ENCODE measurements at regions not wholly inside any gene's neighbourhood (a gene's known extent, or its start where the extent isn't known, plus 50 kb on each side); places are given as distances from the start of the nearest gene placed in this dataset.

DNA sequence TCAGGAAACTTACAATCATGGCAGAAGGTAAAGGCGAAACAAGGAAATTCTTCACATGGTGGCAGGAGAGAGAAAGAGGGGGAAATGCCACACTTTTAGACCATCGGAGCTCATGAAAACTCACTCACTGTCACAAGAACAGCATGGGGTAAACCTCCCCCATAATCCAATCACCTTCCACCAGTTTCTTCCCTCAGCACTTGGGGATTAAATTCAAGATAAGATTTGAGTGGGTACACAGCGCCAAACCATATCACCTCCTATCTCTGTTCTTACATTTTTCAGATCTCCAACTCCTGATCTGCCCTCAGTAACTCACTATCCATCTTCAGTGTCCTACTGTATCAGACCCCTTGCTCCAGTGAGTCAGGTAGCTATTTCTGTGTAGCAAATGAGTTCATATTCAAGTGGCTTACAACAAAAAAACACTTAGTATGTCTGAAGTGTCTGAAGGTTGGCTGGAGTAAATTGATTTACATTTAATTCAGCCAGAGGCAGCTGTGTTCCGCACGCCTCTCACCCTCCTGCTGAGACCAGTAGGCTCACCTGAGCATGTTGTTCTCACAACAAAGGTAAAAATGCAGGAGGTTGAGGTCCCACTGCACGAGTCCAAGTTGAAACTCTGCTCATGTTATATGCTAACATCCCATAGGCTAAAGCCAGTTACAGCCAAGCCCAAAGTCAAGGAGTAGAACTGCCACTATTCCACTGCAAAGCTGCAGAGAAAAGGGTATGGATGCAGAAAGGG, 180.7 kb upstream of the LMCD1 start:
- no peak overlapping the region for H3K4me2 ChIP-seq (ENCODE audit: low read length)
- no peaks in the 10 kb centered on the region for H3K79me2 ChIP-seq (replicated peaks; ENCODE audit: insufficient read depth, low read length)
- no peaks in the 10 kb centered on the region for H3K36me3 ChIP-seq (ENCODE audit: insufficient read depth, low read length)
- H3K27ac ChIP-seq (ENCODE audit: low read length), result no peak overlapping the region
- no peak overlapping the region for H3K4me3 ChIP-seq (ENCODE audit: low read length)
- H3K9me3 ChIP-seq (ENCODE audit: low read length), result no peaks in the 10 kb centered on the region
- no peak overlapping the region for H2AFZ ChIP-seq (ENCODE audit: low read depth, low read length)
- no peak for TF ChIP-seq MXI1 (conservative IDR thresholded peaks at IDR 0.05; ENCODE audit: poor library complexity, severe bottlenecking)
- no peak for TF ChIP-seq RAD21 (conservative IDR thresholded peaks at IDR 0.05)
- no peak for TF ChIP-seq SMC3 (conservative IDR thresholded peaks at IDR 0.05; ENCODE audit: poor library complexity)
- TF ChIP-seq, protein P1, sequence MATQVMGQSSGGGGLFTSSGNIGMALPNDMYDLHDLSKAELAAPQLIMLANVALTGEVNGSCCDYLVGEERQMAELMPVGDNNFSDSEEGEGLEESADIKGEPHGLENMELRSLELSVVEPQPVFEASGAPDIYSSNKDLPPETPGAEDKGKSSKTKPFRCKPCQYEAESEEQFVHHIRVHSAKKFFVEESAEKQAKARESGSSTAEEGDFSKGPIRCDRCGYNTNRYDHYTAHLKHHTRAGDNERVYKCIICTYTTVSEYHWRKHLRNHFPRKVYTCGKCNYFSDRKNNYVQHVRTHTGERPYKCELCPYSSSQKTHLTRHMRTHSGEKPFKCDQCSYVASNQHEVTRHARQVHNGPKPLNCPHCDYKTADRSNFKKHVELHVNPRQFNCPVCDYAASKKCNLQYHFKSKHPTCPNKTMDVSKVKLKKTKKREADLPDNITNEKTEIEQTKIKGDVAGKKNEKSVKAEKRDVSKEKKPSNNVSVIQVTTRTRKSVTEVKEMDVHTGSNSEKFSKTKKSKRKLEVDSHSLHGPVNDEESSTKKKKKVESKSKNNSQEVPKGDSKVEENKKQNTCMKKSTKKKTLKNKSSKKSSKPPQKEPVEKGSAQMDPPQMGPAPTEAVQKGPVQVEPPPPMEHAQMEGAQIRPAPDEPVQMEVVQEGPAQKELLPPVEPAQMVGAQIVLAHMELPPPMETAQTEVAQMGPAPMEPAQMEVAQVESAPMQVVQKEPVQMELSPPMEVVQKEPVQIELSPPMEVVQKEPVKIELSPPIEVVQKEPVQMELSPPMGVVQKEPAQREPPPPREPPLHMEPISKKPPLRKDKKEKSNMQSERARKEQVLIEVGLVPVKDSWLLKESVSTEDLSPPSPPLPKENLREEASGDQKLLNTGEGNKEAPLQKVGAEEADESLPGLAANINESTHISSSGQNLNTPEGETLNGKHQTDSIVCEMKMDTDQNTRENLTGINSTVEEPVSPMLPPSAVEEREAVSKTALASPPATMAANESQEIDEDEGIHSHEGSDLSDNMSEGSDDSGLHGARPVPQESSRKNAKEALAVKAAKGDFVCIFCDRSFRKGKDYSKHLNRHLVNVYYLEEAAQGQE (IDR thresholded peaks at IDR 0.05; ENCODE audit: borderline replicate concordance), result no peak
- no peak for TF ChIP-seq POLR2AphosphoS5 (IDR thresholded peaks at IDR 0.05)
- TF ChIP-seq, protein P2, sequence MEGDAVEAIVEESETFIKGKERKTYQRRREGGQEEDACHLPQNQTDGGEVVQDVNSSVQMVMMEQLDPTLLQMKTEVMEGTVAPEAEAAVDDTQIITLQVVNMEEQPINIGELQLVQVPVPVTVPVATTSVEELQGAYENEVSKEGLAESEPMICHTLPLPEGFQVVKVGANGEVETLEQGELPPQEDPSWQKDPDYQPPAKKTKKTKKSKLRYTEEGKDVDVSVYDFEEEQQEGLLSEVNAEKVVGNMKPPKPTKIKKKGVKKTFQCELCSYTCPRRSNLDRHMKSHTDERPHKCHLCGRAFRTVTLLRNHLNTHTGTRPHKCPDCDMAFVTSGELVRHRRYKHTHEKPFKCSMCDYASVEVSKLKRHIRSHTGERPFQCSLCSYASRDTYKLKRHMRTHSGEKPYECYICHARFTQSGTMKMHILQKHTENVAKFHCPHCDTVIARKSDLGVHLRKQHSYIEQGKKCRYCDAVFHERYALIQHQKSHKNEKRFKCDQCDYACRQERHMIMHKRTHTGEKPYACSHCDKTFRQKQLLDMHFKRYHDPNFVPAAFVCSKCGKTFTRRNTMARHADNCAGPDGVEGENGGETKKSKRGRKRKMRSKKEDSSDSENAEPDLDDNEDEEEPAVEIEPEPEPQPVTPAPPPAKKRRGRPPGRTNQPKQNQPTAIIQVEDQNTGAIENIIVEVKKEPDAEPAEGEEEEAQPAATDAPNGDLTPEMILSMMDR (IDR thresholded peaks at IDR 0.05; ENCODE audit: poor library complexity, severe bottlenecking), result no peak
- no peak for TF ChIP-seq TAF1 (IDR thresholded peaks at IDR 0.05; ENCODE audit: low read depth)
- no peak for TF ChIP-seq EP300 (conservative IDR thresholded peaks at IDR 0.05; ENCODE audit: poor library complexity, severe bottlenecking)
- TF ChIP-seq EZH2 (IDR thresholded peaks at IDR 0.05; ENCODE audit: borderline replicate concordance, insufficient read depth, low read length, poor library complexity, severe bottlenecking), result no peak
- no peak overlapping the region for H3K9ac ChIP-seq (ENCODE audit: low read length)
- no peaks in the 10 kb centered on the region for H3K9me2 ChIP-seq (ENCODE audit: insufficient read depth, low read length)
- no peaks in the 10 kb centered on the region for H3F3A ChIP-seq (ENCODE audit: insufficient read depth, low read length, poor library complexity, severe bottlenecking)
- no peaks in the 10 kb centered on the region for H4K20me1 ChIP-seq (ENCODE audit: insufficient read depth)
- H3K27me3 ChIP-seq (ENCODE audit: insufficient read depth, low read depth, low read length), result no peaks in the 10 kb centered on the region

DNA sequence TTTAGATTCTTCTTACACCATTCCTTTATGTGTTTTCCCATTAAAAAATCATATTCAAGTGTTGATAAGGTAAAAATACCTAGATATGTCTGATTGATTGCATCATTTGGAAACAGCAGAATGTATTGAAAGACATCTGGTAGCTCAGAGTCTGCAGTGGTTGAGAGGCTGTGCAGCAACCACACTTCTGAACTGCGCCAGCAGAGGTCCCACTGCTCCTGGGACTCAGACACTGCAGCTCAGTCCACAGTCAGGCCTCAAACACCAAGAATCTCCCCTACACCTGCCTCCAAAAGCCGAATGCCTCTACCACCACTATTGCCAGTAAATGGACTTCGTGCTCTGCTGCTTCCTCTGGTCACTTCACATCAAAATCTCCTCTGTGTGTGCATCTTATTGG, 176.9 kb upstream of the LMCD1 start:
- Histone ChIP-seq H3K4me2 (ENCODE audit: low read length) (no peak overlapping the region), H3K4me3 (ENCODE audit: low read length) (no peak overlapping the region)

More for the DNA sequence above, 176.9 kb upstream of the LMCD1 start:
- no peak overlapping the region for H3K27ac ChIP-seq (ENCODE audit: low read length)
- no peaks in the 10 kb centered on the region for H3K79me2 ChIP-seq (replicated peaks; ENCODE audit: insufficient read depth, low read length)
- no peaks in the 10 kb centered on the region for H4K20me1 ChIP-seq (ENCODE audit: insufficient read depth)
- no peaks in the 10 kb centered on the region for H3K27me3 ChIP-seq (ENCODE audit: insufficient read depth, low read depth, low read length)
- TF ChIP-seq, protein P1 (IDR thresholded peaks at IDR 0.05; ENCODE audit: borderline replicate concordance), result no peak
- no peak for TF ChIP-seq POLR2AphosphoS5 (IDR thresholded peaks at IDR 0.05)
- TF ChIP-seq EP300 (conservative IDR thresholded peaks at IDR 0.05; ENCODE audit: poor library complexity, severe bottlenecking), result no peak
- TF ChIP-seq EZH2 (IDR thresholded peaks at IDR 0.05; ENCODE audit: borderline replicate concordance, insufficient read depth, low read length, poor library complexity, severe bottlenecking), result no peak
- TF ChIP-seq RAD21 (conservative IDR thresholded peaks at IDR 0.05), result no peak
- TF ChIP-seq, protein P2 (IDR thresholded peaks at IDR 0.05; ENCODE audit: poor library complexity, severe bottlenecking), result no peak
- TF ChIP-seq TAF1 (IDR thresholded peaks at IDR 0.05; ENCODE audit: low read depth), result no peak
- no peak for TF ChIP-seq MXI1 (conservative IDR thresholded peaks at IDR 0.05; ENCODE audit: poor library complexity, severe bottlenecking)
- H3K36me3 ChIP-seq (ENCODE audit: insufficient read depth, low read length), result no peaks in the 10 kb centered on the region
- no peaks in the 10 kb centered on the region for H3K9me2 ChIP-seq (ENCODE audit: insufficient read depth, low read length)
- no peak overlapping the region for H2AFZ ChIP-seq (ENCODE audit: low read depth, low read length)
- no peaks in the 10 kb centered on the region for H3K9me3 ChIP-seq (ENCODE audit: low read length)
- no peak overlapping the region for H3K9ac ChIP-seq (ENCODE audit: low read length)
- H3F3A ChIP-seq (ENCODE audit: insufficient read depth, low read length, poor library complexity, severe bottlenecking), result no peaks in the 10 kb centered on the region
